OCI-LY1 (cell line): ENCODE measurements at regions not wholly inside any gene's neighbourhood (a gene's known extent, or its start where the extent isn't known, plus 50 kb on each side); places are given as distances from the start of the nearest gene placed in this dataset.
A peak's percentile ranks its signal among the peaks of the same experiment; 100 is the strongest.

ENCODE experiments used
- H2AFZ ChIP-seq: fragments of 200-600 bp; sonication (generic), shearing (Covaris generic); 2 replicates; pipeline ENCODE4 v1.6.0; 2014; ENCODE audit warnings: antibody characterized with exemption, mild to moderate bottlenecking, low read length
- H3F3A ChIP-seq: fragments of 200-600 bp; sonication (generic), shearing (Covaris generic); 2 replicates; pipeline ENCODE4 v1.6.0; 2014; ENCODE audit warnings: mild to moderate bottlenecking, antibody characterized with exemption, low read length, moderate library complexity; ENCODE audit not compliant: insufficient read depth
- H3K27ac ChIP-seq: fragments of 200-600 bp; sonication (generic); 2 replicates; pipeline ENCODE4 v1.5.1; 2014; ENCODE audit warnings: low read length, mixed run types, mild to moderate bottlenecking, low read depth; ENCODE audit not compliant: poor library complexity, severe bottlenecking
- H3K27me3 ChIP-seq: fragments of 200-600 bp; sonication (generic); 2 replicates; pipeline ENCODE4 v1.6.0; 2014; ENCODE audit warnings: antibody characterized with exemption, mild to moderate bottlenecking, low read length, moderate library complexity; ENCODE audit not compliant: insufficient read depth
- H3K36me3 ChIP-seq: fragments of 200-600 bp; sonication (generic); 2 replicates; pipeline ENCODE4 v1.6.1; 2014; ENCODE audit warnings: mild to moderate bottlenecking, antibody characterized with exemption, low read length, moderate library complexity, mixed read lengths; ENCODE audit not compliant: insufficient read depth
- H3K4me1 ChIP-seq: fragments of 200-600 bp; sonication (generic); 2 replicates; pipeline ENCODE4 v1.5.1; 2014; ENCODE audit warnings: mild to moderate bottlenecking, low read length, moderate library complexity; ENCODE audit not compliant: insufficient read depth, severe bottlenecking
- H3K4me2 ChIP-seq: fragments of 200-600 bp; sonication (generic), shearing (Covaris generic); 2 replicates; pipeline ENCODE4 v1.6.1; 2014; ENCODE audit warnings: low read length
- H3K4me3 ChIP-seq: fragments of 200-600 bp; sonication (generic); 2 replicates; pipeline ENCODE4 v1.5.1; 2014; ENCODE audit warnings: low read length, low read depth, mild to moderate bottlenecking, mixed read lengths; ENCODE audit not compliant: poor library complexity, severe bottlenecking
- H3K79me2 ChIP-seq: fragments of 200-600 bp; shearing (Covaris generic); 2 replicates; pipeline ENCODE4 v1.6.1; 2016; ENCODE audit warnings: mixed run types, low read length, mixed read lengths; ENCODE audit not compliant: insufficient read depth
- H3K9ac ChIP-seq: fragments of 200-600 bp; sonication (generic), shearing (Covaris generic); 2 replicates; pipeline ENCODE4 v1.6.1; 2014; ENCODE audit warnings: mild to moderate bottlenecking, low read length, mixed read lengths
- H3K9me2 ChIP-seq: fragments of 200-600 bp; sonication (generic), shearing (Covaris generic); 2 replicates; pipeline ENCODE4 v1.6.1; 2014; ENCODE audit warnings: low read depth, mild to moderate bottlenecking, low read length, mixed read lengths
- H3K9me3 ChIP-seq: fragments of 200-600 bp; shearing (Covaris generic); 2 replicates; pipeline ENCODE4 v1.6.1; 2014; ENCODE audit warnings: low read length, mixed read lengths
- H4K20me1 ChIP-seq: fragments of 200-600 bp; sonication (generic), shearing (Covaris generic); 2 replicates; pipeline ENCODE4 v1.6.0; 2016; ENCODE audit warnings: mild to moderate bottlenecking, low read length; ENCODE audit not compliant: insufficient read depth
- CTCF ChIP-seq: fragments of 200-600 bp; sonication (generic), shearing (Covaris generic); IDR thresholded peaks from 2 replicates; pipeline ENCODE4 v1.5.1; 2017; ENCODE audit warnings: mild to moderate bottlenecking, antibody characterized with exemption, low read length, moderate library complexity, mixed read lengths
- EZH2 ChIP-seq: fragments of 200-600 bp; sonication (generic), shearing (Covaris generic); IDR thresholded peaks from 2 replicates; pipeline ENCODE4 v1.8.0; 2017; ENCODE audit warnings: borderline replicate concordance, mixed run types, mild to moderate bottlenecking, antibody characterized with exemption, low read length, moderate library complexity, mixed read lengths

DNA sequence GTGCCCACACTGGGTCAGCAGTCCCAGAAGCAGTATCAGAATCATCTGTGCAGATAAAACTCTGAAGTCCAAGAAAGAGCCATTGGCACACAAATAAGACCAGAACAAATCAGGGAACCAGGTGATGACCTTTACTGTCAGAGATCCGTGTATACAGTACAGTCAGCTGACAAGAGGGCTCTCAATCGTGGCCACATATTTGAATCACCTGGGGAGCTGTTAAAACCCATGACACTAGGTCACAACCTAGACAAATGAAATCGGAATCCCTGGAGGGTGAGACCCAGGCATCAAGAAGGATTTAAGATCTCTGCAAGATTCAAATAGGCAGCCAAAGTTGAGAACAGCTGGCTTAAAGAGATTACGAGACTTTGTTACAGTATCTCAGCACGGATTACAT lies 807.1 kb downstream of the RNF144A start:
- Histone ChIP-seq H3K4me1 (peaks cover 27% of the 10 kb centered on the region), H2AFZ (no peak overlapping the region)

DNA sequence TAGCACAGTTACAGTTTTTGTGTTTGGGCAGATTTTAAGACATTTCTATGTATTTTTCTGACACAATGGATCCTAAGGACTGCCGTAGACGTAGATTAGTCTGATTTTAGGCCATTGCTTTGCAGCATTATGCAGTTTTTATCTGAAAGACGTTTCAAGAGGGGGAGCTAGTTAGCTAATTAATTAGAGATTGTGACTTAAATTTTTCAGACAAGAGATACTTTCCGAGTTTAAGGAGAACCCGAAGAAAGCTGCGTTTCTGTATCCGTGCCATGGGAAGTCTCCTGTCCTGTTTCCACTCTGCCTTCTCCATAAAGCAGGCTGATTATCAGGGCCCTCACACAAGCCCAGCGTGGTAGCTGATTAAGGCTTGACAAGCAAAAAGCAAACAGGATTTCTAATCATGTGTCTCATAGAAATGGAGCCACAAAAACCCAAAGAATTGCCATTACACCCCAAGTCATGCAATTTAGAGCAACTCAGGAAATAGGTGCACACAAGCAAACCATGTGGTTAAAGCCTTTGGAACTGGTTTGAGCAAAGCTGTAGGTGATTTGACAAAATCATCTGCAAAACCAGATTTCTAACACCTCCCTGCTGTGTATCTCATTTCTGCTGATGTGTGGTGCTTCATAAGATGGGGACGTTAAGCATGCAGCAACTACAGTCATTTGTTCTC lies 808.1 kb downstream of the RNF144A start:
- Histone ChIP-seq H3K9me2 (no peaks in the 10 kb centered on the region), H3K4me2 (peak overlapping the region; percentile 26; the same call in 1 of the 2 replicates), H3K27me3 (no peaks in the 10 kb centered on the region), H2AFZ (no peak overlapping the region), H3K9me3 (no peaks in the 10 kb centered on the region), H3K4me3 (no peak overlapping the region), H3K79me2 (no peaks in the 10 kb centered on the region), H3K4me1 (peaks cover 21% of the 10 kb centered on the region), H3K36me3 (no peaks in the 10 kb centered on the region), H4K20me1 (no peaks in the 10 kb centered on the region), H3K9ac (no peak overlapping the region), H3F3A (no peaks in the 10 kb centered on the region), H3K27ac (no peak overlapping the region)
- TF ChIP-seq CTCF = peak; percentile 43
- no peak for TF ChIP-seq EZH2

More for the DNA sequence above, 807.1 kb downstream of the RNF144A start:
- H4K20me1 ChIP-seq = no peaks in the 10 kb centered on the region
- H3K79me2 ChIP-seq = no peaks in the 10 kb centered on the region
- H3K9me3 ChIP-seq = no peaks in the 10 kb centered on the region
- H3K36me3 ChIP-seq = no peaks in the 10 kb centered on the region
- H3K9me2 ChIP-seq = no peaks in the 10 kb centered on the region
- H3K27me3 ChIP-seq = no peaks in the 10 kb centered on the region
- H3K4me3 ChIP-seq = no peak overlapping the region
- H3K27ac ChIP-seq = no peak overlapping the region
- no peak overlapping the region for H3K9ac ChIP-seq
- H3F3A ChIP-seq = no peaks in the 10 kb centered on the region
- no peak for TF ChIP-seq EZH2
- TF ChIP-seq CTCF = no peak
- no peak overlapping the region for H3K4me2 ChIP-seq

- Histone ChIP-seq H3K36me3 (no peaks in the 10 kb centered on the region), H3K4me1 (peaks cover 21% of the 10 kb centered on the region), H2AFZ (no peak overlapping the region), H3F3A (no peaks in the 10 kb centered on the region), H3K27ac (no peak overlapping the region), H3K9me3 (no peaks in the 10 kb centered on the region), H3K9me2 (no peaks in the 10 kb centered on the region), H3K9ac (no peak overlapping the region), H3K4me2 (peak overlapping the region; percentile 26; the same call in 1 of the 2 replicates), H3K4me3 (no peak overlapping the region), H4K20me1 (no peaks in the 10 kb centered on the region), H3K79me2 (no peaks in the 10 kb centered on the region), H3K27me3 (no peaks in the 10 kb centered on the region)
- no peak for TF ChIP-seq EZH2
Observed at GRCh38 chr2:7725850-7726242, 808.6 kb downstream of the RNF144A start.

DNA sequence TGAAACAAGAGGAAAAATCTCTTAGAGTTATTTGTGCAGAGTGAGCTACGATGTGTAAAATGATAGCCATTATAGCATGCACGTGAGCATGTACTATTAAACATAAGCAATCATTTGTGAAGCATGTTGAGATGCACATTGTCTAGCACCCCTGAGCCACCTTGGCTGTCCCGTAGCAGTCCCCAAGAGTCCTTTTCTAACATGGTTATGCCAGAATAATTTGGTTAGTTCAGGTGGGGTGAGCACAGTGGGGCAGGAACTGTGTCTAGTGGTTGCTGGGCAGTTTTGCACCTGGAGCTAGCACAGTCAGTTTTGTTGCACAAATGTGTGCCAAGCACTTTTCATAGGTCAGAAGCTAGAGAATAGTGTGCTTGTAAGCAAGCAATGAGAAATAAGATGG lies 809.8 kb downstream of the RNF144A start:
- Histone ChIP-seq H3K27ac (no peak overlapping the region), H3K36me3 (no peaks in the 10 kb centered on the region), H3K9me3 (no peaks in the 10 kb centered on the region), H3K27me3 (no peaks in the 10 kb centered on the region), H2AFZ (no peak overlapping the region), H3F3A (no peaks in the 10 kb centered on the region), H3K4me1 (peaks cover 21% of the 10 kb centered on the region), H3K4me2 (no peak overlapping the region), H4K20me1 (no peaks in the 10 kb centered on the region), H3K9me2 (no peaks in the 10 kb centered on the region), H3K9ac (no peak overlapping the region), H3K4me3 (no peak overlapping the region), H3K79me2 (no peaks in the 10 kb centered on the region)
- TF ChIP-seq EZH2 = no peak
- TF ChIP-seq CTCF = no peak
